GM23338 (cell line): ENCODE measurements at regions not wholly inside any gene's neighbourhood (a gene's known extent, or its start where the extent isn't known, plus 50 kb on each side); places are given as distances from the start of the nearest gene placed in this dataset.

ENCODE experiments used
- ATAC-seq: fragments of 200-7000 bp; cut with Tn5 transposase; 3 replicates; pipeline ENCODE4 v1.9.1; 2020
- DNase-seq: peaks from one replicate; pipeline ENCODE4 v3.0.0-alpha.2; 2015; ENCODE audit warnings: low spot score
- H2AFZ ChIP-seq: fragments of 200-600 bp; sonication (generic); 2 replicates; pipeline ENCODE4 v1.8.0; 2016; ENCODE audit warnings: antibody characterized with exemption, mild to moderate bottlenecking, moderate library complexity
- H3F3A ChIP-seq: fragments of 200-600 bp; sonication (generic); replicated peaks from 2 replicates; pipeline ENCODE4 v1.8.0; 2017; ENCODE audit warnings: antibody characterized with exemption, mixed run types, low read depth
- H3K27ac ChIP-seq: fragments of 200-600 bp; sonication (generic); 2 replicates; pipeline ENCODE4 v1.6.1; 2016; ENCODE audit warnings: low read depth
- H3K27me3 ChIP-seq: fragments of 200-600 bp; sonication (generic); 2 replicates; pipeline ENCODE4 v1.8.0; 2016; ENCODE audit warnings: mild to moderate bottlenecking, mixed run types, moderate library complexity; ENCODE audit not compliant: insufficient read depth
- H3K36me3 ChIP-seq: fragments of 200-600 bp; sonication (generic); 2 replicates; pipeline ENCODE4 v1.8.0; 2016; ENCODE audit warnings: mild to moderate bottlenecking; ENCODE audit not compliant: insufficient read depth
- H3K4me1 ChIP-seq: fragments of 200-600 bp; sonication (generic); 2 replicates; pipeline ENCODE4 v1.8.0; 2016; ENCODE audit warnings: mild to moderate bottlenecking, moderate library complexity; ENCODE audit not compliant: insufficient read depth
- H3K4me2 ChIP-seq: fragments of 200-600 bp; sonication (generic); 2 replicates; pipeline ENCODE4 v1.7.1; 2017; ENCODE audit warnings: mixed run types
- H3K4me3 ChIP-seq: fragments of 200-600 bp; sonication (generic); 2 replicates; pipeline ENCODE4 v1.6.1; 2016; ENCODE audit warnings: mixed run types
- H3K79me2 ChIP-seq: fragments of 200-600 bp; sonication (generic); replicated peaks from 2 replicates; pipeline ENCODE4 v1.8.0; 2017; ENCODE audit warnings: mild to moderate bottlenecking; ENCODE audit not compliant: insufficient read depth
- H3K9me2 ChIP-seq: fragments of 200-600 bp; sonication (generic); 2 replicates; pipeline ENCODE4 v1.8.0; 2017; ENCODE audit not compliant: insufficient read depth
- H4K20me1 ChIP-seq: fragments of 200-600 bp; sonication (generic); replicated peaks from 2 replicates; pipeline ENCODE4 v1.8.0; 2017; ENCODE audit warnings: mild to moderate bottlenecking; ENCODE audit not compliant: insufficient read depth
- H3K27ac Mint-ChIP-seq: 2 replicates; pipeline ENCODE4 v1.8.0; 2020; ENCODE audit warnings: inconsistent platforms, mild to moderate bottlenecking, moderate library complexity, mixed read lengths
- H3K27me3 Mint-ChIP-seq: 3 replicates; pipeline ENCODE4 v1.8.0; 2022; ENCODE audit warnings: low read depth, mild to moderate bottlenecking, moderate library complexity, mixed read lengths, inconsistent platforms; ENCODE audit not compliant: insufficient read depth, poor library complexity
- H3K36me3 Mint-ChIP-seq: 3 replicates; pipeline ENCODE4 v1.8.0; 2021; ENCODE audit warnings: low read depth, mild to moderate bottlenecking, inconsistent platforms, moderate library complexity, mixed read lengths
- H3K4me1 Mint-ChIP-seq: 3 replicates; pipeline ENCODE4 v1.8.0; 2020; ENCODE audit warnings: mild to moderate bottlenecking, inconsistent platforms, mixed read lengths
- H3K4me3 Mint-ChIP-seq: 3 replicates; pipeline ENCODE4 v1.8.0; 2021; ENCODE audit warnings: moderate library complexity, mild to moderate bottlenecking, inconsistent platforms, mixed read lengths
- H3K9me3 Mint-ChIP-seq: 3 replicates; pipeline ENCODE4 v1.8.0; 2020; ENCODE audit warnings: moderate library complexity, mild to moderate bottlenecking, inconsistent platforms, mixed read lengths
- CTCF ChIP-seq, 2 experiments: fragments of 200-600 bp in 1 of 2; sonication (generic) in 1 of 2; conservative IDR thresholded peaks; 2 replicates each; pipeline versions ENCODE4 v1.5.1 to v1.6.1; 2016 to 2017; ENCODE audit warnings: antibody characterized with exemption in 2 of 2, low read depth in 2 of 2, mild to moderate bottlenecking in 2 of 2, moderate library complexity in 1 of 2
- EZH2phosphoT487 ChIP-seq: fragments of 200-600 bp; sonication (generic); IDR thresholded peaks from one replicate; pipeline ENCODE4 v1.8.1; 2018; ENCODE audit warnings: antibody characterized with exemption; ENCODE audit not compliant: unreplicated experiment
- JUNB ChIP-seq: IDR thresholded peaks from one replicate; pipeline ENCODE4 v1.6.1; 2016; ENCODE audit warnings: antibody characterized with exemption; ENCODE audit not compliant: unreplicated experiment
- POLR2AphosphoS5 ChIP-seq: IDR thresholded peaks from 2 replicates; pipeline ENCODE4 v1.6.1; 2016; ENCODE audit warnings: antibody characterized with exemption, low read depth
- ZNF114 ChIP-seq: fragments of 250-450 bp; sonication (Bioruptor Pico); IDR thresholded peaks from 2 replicates; pipeline ENCODE4 v1.5.0; 2020; ENCODE audit warnings: mild to moderate bottlenecking, moderate library complexity
- ZNF331 ChIP-seq: fragments of 250-450 bp; sonication (Bioruptor Pico); IDR thresholded peaks from 2 replicates; pipeline ENCODE4 v1.5.0; 2020; ENCODE audit warnings: low read depth, mild to moderate bottlenecking, moderate library complexity
- ZNF462 ChIP-seq: fragments of 250-450 bp; sonication (Bioruptor Pico); IDR thresholded peaks from 2 replicates; pipeline ENCODE4 v1.5.0; 2020; ENCODE audit warnings: mild to moderate bottlenecking, moderate library complexity

- Histone ChIP-seq H3K27me3 (no peaks in the 10 kb centered on the region), H3K4me1 (no peaks in the 10 kb centered on the region), H3K27ac (no peak overlapping the region), H4K20me1 (no peaks in the 10 kb centered on the region), H3K79me2 (no peaks in the 10 kb centered on the region), H2AFZ (no peak overlapping the region), H3K9me2 (0 out of 2 replicates have a peak, but pooled peaks cover 4% of the 10 kb centered on the region), H3F3A (no peaks in the 10 kb centered on the region), H3K36me3 (no peaks in the 10 kb centered on the region), H3K4me2 (no peak overlapping the region), H3K4me3 (no peak overlapping the region)
- Mint-ChIP-seq H3K4me1 (peaks cover 8% of the 10 kb centered on the region; the same call in 2 of the 3 replicates), H3K27ac (no peak overlapping the region), H3K27me3 (peaks cover 4% of the 10 kb centered on the region), H3K9me3 (peaks cover 8% of the 10 kb centered on the region; the same call in 2 of the 3 replicates), H3K4me3 (no peak overlapping the region), H3K36me3 (peaks cover 2% of the 10 kb centered on the region; the same call in 1 of the 3 replicates)
- TF ChIP-seq JUNB (no peak), ZNF331 (no peak), CTCF (conservative IDR thresholded peaks at IDR 0.05; ENCODE audit: low read depth in 2 of 2) (peak in 1 of 2 experiments; percentile 43; a peak in 2 of 4 replicates), ZNF114 (CRISPR knock-in tag) (no peak)
- no peak for ATAC-seq
- no peak for DNase-seq
Measured at GRCh38 chr16:86704516-86704915, 126.2 kb downstream of the FOXL1 start.

GRCh38 chr16:86706726-86707125, 128.4 kb downstream of the FOXL1 start:
- Mint-ChIP-seq H3K9me3 (peaks cover 8% of the 10 kb centered on the region; the same call in 2 of the 3 replicates), H3K4me1 (peaks cover 17% of the 10 kb centered on the region), H3K36me3 (peaks cover 2% of the 10 kb centered on the region; the same call in 1 of the 3 replicates), H3K4me3 (no peak overlapping the region), H3K27me3 (peaks cover 7% of the 10 kb centered on the region), H3K27ac (no peak overlapping the region)
- no peak overlapping the region for H2AFZ ChIP-seq
- no peak overlapping the region for H3K4me2 ChIP-seq
- H3K4me3 ChIP-seq, result no peak overlapping the region
- 0 out of 2 replicates have a peak, but pooled peaks cover 4% of the 10 kb centered on the region for H3K9me2 ChIP-seq
- ATAC-seq (no peak), DNase-seq (no peak)
- H3K79me2 ChIP-seq, result no peaks in the 10 kb centered on the region
- no peaks in the 10 kb centered on the region for H3K4me1 ChIP-seq
- no peaks in the 10 kb centered on the region for H3K36me3 ChIP-seq
- no peaks in the 10 kb centered on the region for H3F3A ChIP-seq
- H3K27ac ChIP-seq, result no peak overlapping the region
- no peaks in the 10 kb centered on the region for H3K27me3 ChIP-seq
- H4K20me1 ChIP-seq, result no peaks in the 10 kb centered on the region
- TF ChIP-seq EZH2phosphoT487, result no peak
- TF ChIP-seq ZNF114 (CRISPR knock-in tag), result no peak
- TF ChIP-seq POLR2AphosphoS5, result no peak
- no peak for TF ChIP-seq JUNB
- TF ChIP-seq CTCF (conservative IDR thresholded peaks at IDR 0.05; ENCODE audit: low read depth in 2 of 2), result no peak
- no peak for TF ChIP-seq ZNF331
- TF ChIP-seq ZNF462, result no peak
